Ovary (tissue), 3 donors: ENCODE measurements at regions not wholly inside any gene's neighbourhood (a gene's known extent, or its start where the extent isn't known, plus 50 kb on each side); places are given as distances from the start of the nearest gene placed in this dataset.

Experiments used
- EP300 ChIP-seq: sonication (generic); formaldehyde crosslinking; IDR thresholded peaks from one replicate; pipeline ENCODE4 v1.6.1; 2017; ENCODE audit warnings: antibody characterized with exemption
- POLR2A ChIP-seq: fragments of 450-650 bp; IDR thresholded peaks from one replicate; pipeline ENCODE4 v1.6.1; 2017; ENCODE audit warnings: antibody characterized with exemption, mild to moderate bottlenecking, moderate library complexity
- TF ChIP-seq, protein P1 (sequence below), 3 donors: fragments of 450-650 bp in 2 of 3; fragments of 200-600 bp in 1 of 3; IDR thresholded peaks; one replicate each; pipeline versions ENCODE4 v1.5.1 to v1.8.0; 2016 to 2022; ENCODE audit warnings: antibody characterized with exemption in 3 of 3, mild to moderate bottlenecking in 1 of 3
- donor health status: DM: no; HTN: no; CAD: no.

DNA sequence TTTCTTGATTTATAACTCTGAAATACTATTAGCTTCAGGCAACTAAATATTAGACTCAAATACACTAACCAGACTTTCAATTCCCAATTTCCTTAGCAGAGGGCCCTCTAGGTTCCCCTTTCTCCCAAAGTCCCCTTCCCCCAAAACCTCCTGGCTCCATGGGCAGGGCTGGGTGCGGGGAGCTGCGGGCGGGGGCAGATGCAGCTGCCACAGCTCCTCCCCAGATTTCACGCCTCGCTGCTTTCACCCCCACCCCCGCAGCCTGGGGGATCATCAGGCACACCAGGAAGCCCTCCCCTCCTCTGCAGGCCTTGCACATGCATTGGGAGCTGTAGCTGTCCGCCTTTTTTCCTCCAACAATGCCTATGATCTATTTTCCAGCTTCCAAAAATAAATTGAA lies 82.8 kb upstream of the SPATA31C2 start:
- TF ChIP-seq, protein P1, sequence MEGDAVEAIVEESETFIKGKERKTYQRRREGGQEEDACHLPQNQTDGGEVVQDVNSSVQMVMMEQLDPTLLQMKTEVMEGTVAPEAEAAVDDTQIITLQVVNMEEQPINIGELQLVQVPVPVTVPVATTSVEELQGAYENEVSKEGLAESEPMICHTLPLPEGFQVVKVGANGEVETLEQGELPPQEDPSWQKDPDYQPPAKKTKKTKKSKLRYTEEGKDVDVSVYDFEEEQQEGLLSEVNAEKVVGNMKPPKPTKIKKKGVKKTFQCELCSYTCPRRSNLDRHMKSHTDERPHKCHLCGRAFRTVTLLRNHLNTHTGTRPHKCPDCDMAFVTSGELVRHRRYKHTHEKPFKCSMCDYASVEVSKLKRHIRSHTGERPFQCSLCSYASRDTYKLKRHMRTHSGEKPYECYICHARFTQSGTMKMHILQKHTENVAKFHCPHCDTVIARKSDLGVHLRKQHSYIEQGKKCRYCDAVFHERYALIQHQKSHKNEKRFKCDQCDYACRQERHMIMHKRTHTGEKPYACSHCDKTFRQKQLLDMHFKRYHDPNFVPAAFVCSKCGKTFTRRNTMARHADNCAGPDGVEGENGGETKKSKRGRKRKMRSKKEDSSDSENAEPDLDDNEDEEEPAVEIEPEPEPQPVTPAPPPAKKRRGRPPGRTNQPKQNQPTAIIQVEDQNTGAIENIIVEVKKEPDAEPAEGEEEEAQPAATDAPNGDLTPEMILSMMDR (IDR thresholded peaks at IDR 0.05) = no peak
- no peak for TF ChIP-seq POLR2A
- no peak for TF ChIP-seq EP300
